SK-N-SH (cell line): ENCODE measurements at regions not wholly inside any gene's neighbourhood (a gene's known extent, or its start where the extent isn't known, plus 50 kb on each side); places are given as distances from the start of the nearest gene placed in this dataset.

ENCODE experiments used
- CTCF ChIA-PET: fragments of 300-600, 350-600 bp; formaldehyde crosslinking; extraction: SDS; loops from one replicate; lab custom pipeline; 2021; lab: Yijun Ruan, JAX
- POLR2A ChIA-PET: fragments of 350-600 bp; sonication (Branson Sonifier 250); formaldehyde crosslinking; extraction: SDS; loops from one replicate; lab custom pipeline; 2020; ENCODE audit warnings: antibody characterized with exemption, inconsistent platforms; lab: Yijun Ruan, JAX
- DNase-seq: peaks from one replicate; pipeline ENCODE4 v3.0.0; 2012
- H2AFZ ChIP-seq: fragments of 200-600 bp; sonication (generic); 2 replicates; pipeline ENCODE4 v1.8.1; 2016; ENCODE audit warnings: antibody characterized with exemption, mild to moderate bottlenecking, low read depth
- H3F3A ChIP-seq: fragments of 200-600 bp; sonication (generic); replicated peaks from 2 replicates; pipeline ENCODE3; 2016; ENCODE audit warnings: antibody characterized with exemption, mild to moderate bottlenecking; ENCODE audit not compliant: insufficient read depth
- H3K27ac ChIP-seq, 2 experiments: fragments of 200-500 bp in 1 of 2; fragments of 200-600 bp in 1 of 2; sonication (Bioruptor generic) in 1 of 2; sonication (generic), shearing (Covaris generic) in 1 of 2; 2 replicates each; pipeline versions ENCODE4 v1.5.1 to v1.6.1; 2014 to 2016; ENCODE audit warnings: low read depth in 2 of 2, inconsistent platforms in 1 of 2, low read length in 1 of 2, mild to moderate bottlenecking in 1 of 2, mixed read lengths in 1 of 2
- H3K27me3 ChIP-seq: fragments of 200-600 bp; sonication (generic), shearing (Covaris generic); 2 replicates; pipeline ENCODE4 v1.6.1; 2016; ENCODE audit warnings: mixed run types; ENCODE audit not compliant: insufficient read depth
- H3K36me3 ChIP-seq, 2 experiments: fragments of 200-500 bp in 1 of 2; fragments of 200-600 bp in 1 of 2; sonication (Bioruptor generic) in 1 of 2; sonication (generic) in 1 of 2; replicated peaks in 1 of 2; 2 replicates each; pipeline versions ENCODE3 to v1.5.1; 2014 to 2016; ENCODE audit warnings: low read length in 1 of 2, mild to moderate bottlenecking in 1 of 2; ENCODE audit not compliant: insufficient read depth in 2 of 2, control insufficient read depth in 1 of 2
- H3K4me1 ChIP-seq, 2 experiments: fragments of 200-500 bp in 1 of 2; fragments of 200-600 bp in 1 of 2; sonication (Bioruptor generic) in 1 of 2; sonication (generic), shearing (Covaris generic) in 1 of 2; 2 replicates each; pipeline versions ENCODE4 v1.5.1 to v1.6.1; 2014 to 2016; ENCODE audit warnings: low read depth in 1 of 2, low read length in 1 of 2, mixed run types in 1 of 2; ENCODE audit not compliant: insufficient read depth in 2 of 2, control insufficient read depth in 1 of 2
- H3K4me2 ChIP-seq: fragments of 200-600 bp; sonication (generic), shearing (Covaris generic); 2 replicates; pipeline ENCODE4 v1.6.1; 2017; ENCODE audit warnings: mixed run types
- H3K4me3 ChIP-seq, 2 experiments: fragments of 200-500 bp in 1 of 2; fragments of 200-600 bp in 1 of 2; sonication (Bioruptor generic) in 1 of 2; sonication (generic), shearing (Covaris generic) in 1 of 2; 2 replicates each; pipeline versions ENCODE4 v1.5.1 to v1.8.1; 2014 to 2016; ENCODE audit warnings: low read depth in 2 of 2, inconsistent platforms in 1 of 2, low read length in 1 of 2, mild to moderate bottlenecking in 1 of 2, mixed read lengths in 1 of 2, moderate library complexity in 1 of 2
- H3K79me2 ChIP-seq: fragments of 200-600 bp; sonication (generic); 2 replicates; pipeline ENCODE4 v1.8.1; 2017; ENCODE audit warnings: mild to moderate bottlenecking; ENCODE audit not compliant: insufficient read depth
- H3K9ac ChIP-seq: fragments of 200-600 bp; sonication (generic); 2 replicates; pipeline ENCODE4 v1.6.1; 2017; ENCODE audit warnings: mixed run types
- H3K9me2 ChIP-seq: fragments of 200-600 bp; sonication (generic); 2 replicates; pipeline ENCODE4 v1.6.1; 2017; ENCODE audit warnings: mixed run types
- H3K9me3 ChIP-seq: fragments of 200-600 bp; sonication (generic); 2 replicates; pipeline ENCODE4 v1.6.1; 2017; ENCODE audit warnings: mixed run types, mild to moderate bottlenecking, moderate library complexity
- H4K20me1 ChIP-seq: fragments of 200-600 bp; sonication (generic); 2 replicates; pipeline ENCODE4 v1.6.1; 2017; ENCODE audit warnings: mild to moderate bottlenecking, mixed run types; ENCODE audit not compliant: insufficient read depth
- CHD2 ChIP-seq: fragments of 150-350 bp; IDR thresholded peaks from 2 replicates; pipeline ENCODE4 v1.6.1; 2018; ENCODE audit warnings: low read length; ENCODE audit not compliant: partially characterized antibody
- CTCF ChIP-seq: fragments of 200-600 bp; sonication (generic); IDR thresholded peaks from 2 replicates; pipeline ENCODE4 v1.6.1; 2017; ENCODE audit warnings: antibody characterized with exemption, mild to moderate bottlenecking, moderate library complexity
- EP300 ChIP-seq, 2 experiments: IDR thresholded peaks; 2 replicates each; pipeline versions ENCODE4 v1.4.0 to v1.6.1; 2012; ENCODE audit warnings: borderline replicate concordance in 1 of 2, low read depth in 1 of 2, low read length in 1 of 2
- EZH2phosphoT487 ChIP-seq: fragments of 200-600 bp; sonication (generic); IDR thresholded peaks from 2 replicates; pipeline ENCODE4 v1.6.1; 2017; ENCODE audit warnings: low read depth, mixed run types, mild to moderate bottlenecking, antibody characterized with exemption, moderate library complexity, borderline replicate concordance
- FOSL2 ChIP-seq: IDR thresholded peaks from 2 replicates; pipeline ENCODE4 v1.4.0; 2012; ENCODE audit warnings: low read depth, mild to moderate bottlenecking, moderate library complexity, borderline replicate concordance
- FOXJ3 ChIP-seq: sonication (generic); formaldehyde crosslinking; IDR thresholded peaks from 2 replicates; pipeline ENCODE4 v1.5.1; 2020; ENCODE audit warnings: mild to moderate bottlenecking, missing genetic modification reagents
- IRF3 ChIP-seq: fragments of 150-350 bp; IDR thresholded peaks from 2 replicates; pipeline ENCODE4 v1.6.1; 2016; ENCODE audit warnings: mild to moderate bottlenecking, low read depth, low read length
- MEF2A ChIP-seq: IDR thresholded peaks from 2 replicates; pipeline ENCODE4 v1.4.0; 2012; ENCODE audit warnings: low read depth, borderline replicate concordance
- MXI1 ChIP-seq: IDR thresholded peaks from 2 replicates; pipeline ENCODE4 v1.6.1; 2012; ENCODE audit warnings: mild to moderate bottlenecking, low read depth, low read length, improper control_type of control experiment
- POLR2AphosphoS5 ChIP-seq: IDR thresholded peaks from 2 replicates; pipeline ENCODE4 v1.6.1; 2012; ENCODE audit warnings: low read depth, low read length
- RAD21 ChIP-seq: IDR thresholded peaks from 2 replicates; pipeline ENCODE4 v1.6.1; 2012; ENCODE audit warnings: mild to moderate bottlenecking, low read length
- RXRA ChIP-seq: IDR thresholded peaks from 2 replicates; pipeline ENCODE4 v1.4.0; 2012; ENCODE audit warnings: low read depth, mild to moderate bottlenecking, borderline replicate concordance
- SIN3A ChIP-seq: IDR thresholded peaks from 2 replicates; pipeline ENCODE4 v1.6.1; 2012; ENCODE audit warnings: low read depth, mild to moderate bottlenecking, low read length, moderate library complexity, borderline replicate concordance
- SMC3 ChIP-seq: IDR thresholded peaks from 2 replicates; pipeline ENCODE4 v1.6.1; 2012; ENCODE audit warnings: low read depth, low read length, improper control_type of control experiment
- TAF1 ChIP-seq: IDR thresholded peaks from 2 replicates; pipeline ENCODE4 v1.6.1; 2012; ENCODE audit warnings: low read depth, mild to moderate bottlenecking, low read length, moderate library complexity, borderline replicate concordance
- TEAD4 ChIP-seq: IDR thresholded peaks from 2 replicates; pipeline ENCODE4 v1.4.0; 2012; ENCODE audit warnings: mild to moderate bottlenecking, borderline replicate concordance; ENCODE audit not compliant: insufficient read depth
- YY1 ChIP-seq: IDR thresholded peaks from 2 replicates; pipeline ENCODE4 v1.4.0; 2012; ENCODE audit warnings: low read depth, mild to moderate bottlenecking
- WGBS: methylation state at CpG from one replicate; pipeline ENCODE4 v1.1.6; 2017; ENCODE audit warnings: low lambda C conversion rate; 5-methylcytosine and 5-hydroxymethylcytosine counted together
- TF ChIP-seq, protein P1 (sequence below): IDR thresholded peaks from 2 replicates; pipeline ENCODE4 v1.4.0; 2012; ENCODE audit warnings: low read depth, borderline replicate concordance
- TF ChIP-seq, protein P2 (sequence below): IDR thresholded peaks from 2 replicates; pipeline ENCODE4 v1.4.0; 2012; ENCODE audit warnings: low read depth, borderline replicate concordance

DNA sequence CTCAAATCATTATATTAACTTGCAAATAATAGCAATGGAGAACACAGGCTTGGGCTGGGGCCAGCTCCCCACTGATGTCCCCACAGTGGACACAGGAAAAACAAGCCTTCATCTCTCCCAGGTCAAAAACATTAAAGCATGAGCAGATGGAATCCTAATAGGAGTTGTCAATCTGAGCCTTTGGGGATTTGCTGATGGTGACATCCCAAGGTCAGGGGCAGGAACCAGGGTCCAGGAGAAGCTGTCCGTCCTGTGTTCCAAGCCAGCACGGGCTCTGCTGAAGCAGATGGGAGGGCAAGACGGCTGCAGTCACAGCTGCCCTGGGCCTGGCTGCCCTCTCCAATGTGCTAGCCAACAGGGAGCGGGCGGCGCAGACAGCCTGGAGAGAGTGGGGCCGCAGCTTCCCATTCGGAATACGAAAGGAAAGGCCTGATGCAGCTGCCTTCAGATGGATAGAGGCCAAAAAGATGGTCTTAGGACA lies 135.5 kb downstream of the NDUFA10 start (continued):
- no peak for TF ChIP-seq SIN3A
- no peak for TF ChIP-seq CHD2
- TF ChIP-seq FOSL2, result no peak
- TF ChIP-seq RAD21, result no peak
- no peak for TF ChIP-seq MXI1
- TF ChIP-seq, all 33 proteins: peak for 0

DNA sequence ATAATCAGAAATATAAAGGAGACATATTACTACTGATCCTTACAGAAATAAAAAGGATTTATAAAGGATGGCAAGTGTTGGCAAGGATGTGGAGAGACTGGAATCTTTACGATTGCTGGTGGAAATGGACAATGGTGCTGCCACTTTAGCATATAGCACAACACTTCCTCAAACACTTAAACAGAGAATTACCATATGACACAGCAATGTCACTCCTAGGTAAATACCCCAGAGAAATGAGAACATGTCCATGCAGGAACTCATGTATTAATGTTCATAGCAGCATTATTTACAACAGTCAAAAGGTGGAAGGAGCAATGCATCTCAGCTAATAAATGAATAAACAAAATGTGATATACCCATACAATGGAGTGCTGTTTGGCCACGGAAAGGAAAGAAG lies 137.5 kb downstream of the NDUFA10 start:
- H3K4me1 ChIP-seq, result no peaks in the 10 kb centered on the region; a peak in 1 of 4 replicates
- no peaks in the 10 kb centered on the region for H3K36me3 ChIP-seq
- WGBS, result 32% methylated on average over 2 of the region's 2 CpGs
- H3K79me2 ChIP-seq, result no peaks in the 10 kb centered on the region
- no peak overlapping the region for H3K9ac ChIP-seq
- no peaks in the 10 kb centered on the region for H4K20me1 ChIP-seq
- no peaks in the 10 kb centered on the region for H3K9me2 ChIP-seq
- CTCF ChIA-PET, result no interaction called here
- no peak for DNase-seq
- no peak overlapping the region for H3K4me2 ChIP-seq
- H3F3A ChIP-seq, result no peaks in the 10 kb centered on the region
- POLR2A ChIA-PET, result no interaction called here
- H3K9me3 ChIP-seq, result peaks cover 5% of the 10 kb centered on the region; the same call in 1 of the 2 replicates
- TF ChIP-seq TAF1, result no peak
- TF ChIP-seq SMC3, result no peak
- TF ChIP-seq CHD2, result no peak
- TF ChIP-seq, protein P1, sequence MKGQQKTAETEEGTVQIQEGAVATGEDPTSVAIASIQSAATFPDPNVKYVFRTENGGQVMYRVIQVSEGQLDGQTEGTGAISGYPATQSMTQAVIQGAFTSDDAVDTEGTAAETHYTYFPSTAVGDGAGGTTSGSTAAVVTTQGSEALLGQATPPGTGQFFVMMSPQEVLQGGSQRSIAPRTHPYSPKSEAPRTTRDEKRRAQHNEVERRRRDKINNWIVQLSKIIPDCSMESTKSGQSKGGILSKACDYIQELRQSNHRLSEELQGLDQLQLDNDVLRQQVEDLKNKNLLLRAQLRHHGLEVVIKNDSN, result no peak
- no peak for TF ChIP-seq IRF3
- no peak for TF ChIP-seq FOXJ3 (CRISPR knock-in tag)
- no peak for TF ChIP-seq RXRA
- TF ChIP-seq, protein P2, sequence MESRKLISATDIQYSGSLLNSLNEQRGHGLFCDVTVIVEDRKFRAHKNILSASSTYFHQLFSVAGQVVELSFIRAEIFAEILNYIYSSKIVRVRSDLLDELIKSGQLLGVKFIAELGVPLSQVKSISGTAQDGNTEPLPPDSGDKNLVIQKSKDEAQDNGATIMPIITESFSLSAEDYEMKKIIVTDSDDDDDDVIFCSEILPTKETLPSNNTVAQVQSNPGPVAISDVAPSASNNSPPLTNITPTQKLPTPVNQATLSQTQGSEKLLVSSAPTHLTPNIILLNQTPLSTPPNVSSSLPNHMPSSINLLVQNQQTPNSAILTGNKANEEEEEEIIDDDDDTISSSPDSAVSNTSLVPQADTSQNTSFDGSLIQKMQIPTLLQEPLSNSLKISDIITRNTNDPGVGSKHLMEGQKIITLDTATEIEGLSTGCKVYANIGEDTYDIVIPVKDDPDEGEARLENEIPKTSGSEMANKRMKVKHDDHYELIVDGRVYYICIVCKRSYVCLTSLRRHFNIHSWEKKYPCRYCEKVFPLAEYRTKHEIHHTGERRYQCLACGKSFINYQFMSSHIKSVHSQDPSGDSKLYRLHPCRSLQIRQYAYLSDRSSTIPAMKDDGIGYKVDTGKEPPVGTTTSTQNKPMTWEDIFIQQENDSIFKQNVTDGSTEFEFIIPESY, result no peak
- TF ChIP-seq MEF2A, result no peak
- TF ChIP-seq EZH2phosphoT487, result no peak
- TF ChIP-seq TEAD4, result no peak
- TF ChIP-seq EP300 (IDR thresholded peaks at IDR 0.05; ENCODE audit: borderline replicate concordance in 1 of 2, low read depth in 1 of 2, low read length in 1 of 2), result no peak
- TF ChIP-seq SIN3A, result no peak
- TF ChIP-seq CTCF, result no peak
- TF ChIP-seq YY1, result no peak
- TF ChIP-seq POLR2AphosphoS5, result no peak
- TF ChIP-seq FOSL2, result no peak
- no peak overlapping the region for H2AFZ ChIP-seq
- no peak overlapping the region for H3K27ac ChIP-seq
- H3K27me3 ChIP-seq, result no peaks in the 10 kb centered on the region
- no peak overlapping the region for H3K4me3 ChIP-seq
